ENCODE measurements at regions not wholly inside any gene's neighbourhood (a gene's known extent, or its start where the extent isn't known, plus 50 kb on each side); places are given as distances from the start of the nearest gene placed in this dataset.

DNA sequence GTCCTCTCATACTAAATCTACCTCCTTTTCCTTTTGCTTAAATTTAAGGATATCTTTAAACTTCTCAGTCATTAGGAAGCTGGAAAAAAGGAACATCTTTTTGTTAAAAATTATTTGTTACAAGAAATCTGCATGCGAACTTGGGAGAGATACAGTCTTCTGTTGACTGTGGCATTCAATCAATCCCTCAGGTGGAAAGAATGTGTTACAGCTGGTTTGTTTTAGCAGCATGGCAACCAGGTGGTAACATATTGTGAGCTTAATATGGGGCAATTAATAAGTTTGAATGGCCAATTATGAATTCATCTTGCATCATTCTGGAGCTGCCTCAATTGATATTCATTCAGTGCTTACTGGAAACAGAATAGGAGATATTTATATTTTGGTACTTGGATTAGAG lies 135.0 kb downstream of the GC start:
- Histone ChIP-seq H3K4me2 (ENCODE audit: insufficient read depth, low read length) (no peak overlapping the region), H3K27ac (ENCODE audit: low read depth, low read length) (no peak overlapping the region), H3K27me3 (ENCODE audit: insufficient read depth, low read length) (no peaks in the 10 kb centered on the region), H3K36me3 (ENCODE audit: insufficient read depth, low read length) (no peaks in the 10 kb centered on the region), H2AFZ (ENCODE audit: low read length) (no peak overlapping the region), H3K9me3 (ENCODE audit: low read depth, low read length) (no peaks in the 10 kb centered on the region), H3K4me3 (ENCODE audit: insufficient read depth, low read length) (no peak overlapping the region), H3K4me1 (ENCODE audit: insufficient read depth, low read length) (no peaks in the 10 kb centered on the region), H3K79me2 (ENCODE audit: insufficient read depth, low read length) (no peaks in the 10 kb centered on the region), H4K20me1 (ENCODE audit: insufficient read depth, low read length) (no peaks in the 10 kb centered on the region)
- no peak for DNase-seq (ENCODE audit: insufficient read length, low spot score, missing footprints)
- TF ChIP-seq, protein P1, sequence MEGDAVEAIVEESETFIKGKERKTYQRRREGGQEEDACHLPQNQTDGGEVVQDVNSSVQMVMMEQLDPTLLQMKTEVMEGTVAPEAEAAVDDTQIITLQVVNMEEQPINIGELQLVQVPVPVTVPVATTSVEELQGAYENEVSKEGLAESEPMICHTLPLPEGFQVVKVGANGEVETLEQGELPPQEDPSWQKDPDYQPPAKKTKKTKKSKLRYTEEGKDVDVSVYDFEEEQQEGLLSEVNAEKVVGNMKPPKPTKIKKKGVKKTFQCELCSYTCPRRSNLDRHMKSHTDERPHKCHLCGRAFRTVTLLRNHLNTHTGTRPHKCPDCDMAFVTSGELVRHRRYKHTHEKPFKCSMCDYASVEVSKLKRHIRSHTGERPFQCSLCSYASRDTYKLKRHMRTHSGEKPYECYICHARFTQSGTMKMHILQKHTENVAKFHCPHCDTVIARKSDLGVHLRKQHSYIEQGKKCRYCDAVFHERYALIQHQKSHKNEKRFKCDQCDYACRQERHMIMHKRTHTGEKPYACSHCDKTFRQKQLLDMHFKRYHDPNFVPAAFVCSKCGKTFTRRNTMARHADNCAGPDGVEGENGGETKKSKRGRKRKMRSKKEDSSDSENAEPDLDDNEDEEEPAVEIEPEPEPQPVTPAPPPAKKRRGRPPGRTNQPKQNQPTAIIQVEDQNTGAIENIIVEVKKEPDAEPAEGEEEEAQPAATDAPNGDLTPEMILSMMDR (IDR thresholded peaks at IDR 0.05; ENCODE audit: extremely low read depth, low read depth, low read length), result no peak

DNA sequence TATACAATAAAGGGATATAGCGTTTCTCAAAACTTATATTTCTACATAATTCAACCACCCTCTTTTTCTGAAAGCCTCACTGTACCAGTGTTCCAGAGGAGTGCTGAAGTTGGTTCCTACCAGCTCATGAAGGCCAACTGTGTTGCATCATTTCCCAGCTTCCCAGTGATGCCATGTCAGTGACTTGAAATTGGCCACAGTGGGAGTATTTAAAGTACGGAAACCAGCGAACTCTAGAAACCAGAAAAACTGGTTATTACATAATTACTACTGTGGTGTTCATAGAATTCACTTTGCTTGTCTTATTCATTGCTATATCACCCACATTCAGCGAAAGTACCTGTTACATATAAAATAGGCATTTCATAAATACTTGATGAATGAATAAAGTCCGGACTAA lies 135.4 kb downstream of the GC start:
- TF ChIP-seq, protein P1 (IDR thresholded peaks at IDR 0.05; ENCODE audit: extremely low read depth, low read depth, low read length), result no peak
- DNase-seq (ENCODE audit: insufficient read length, low spot score, missing footprints), result no peak
- Histone ChIP-seq H3K4me3 (ENCODE audit: insufficient read depth, low read length) (no peak overlapping the region), H3K79me2 (ENCODE audit: insufficient read depth, low read length) (no peaks in the 10 kb centered on the region), H3K27me3 (ENCODE audit: insufficient read depth, low read length) (no peaks in the 10 kb centered on the region), H4K20me1 (ENCODE audit: insufficient read depth, low read length) (no peaks in the 10 kb centered on the region), H3K36me3 (ENCODE audit: insufficient read depth, low read length) (no peaks in the 10 kb centered on the region), H3K4me2 (ENCODE audit: insufficient read depth, low read length) (no peak overlapping the region), H3K9me3 (ENCODE audit: low read depth, low read length) (no peaks in the 10 kb centered on the region), H3K27ac (ENCODE audit: low read depth, low read length) (no peak overlapping the region), H2AFZ (ENCODE audit: low read length) (no peak overlapping the region), H3K4me1 (ENCODE audit: insufficient read depth, low read length) (no peaks in the 10 kb centered on the region)

DNA sequence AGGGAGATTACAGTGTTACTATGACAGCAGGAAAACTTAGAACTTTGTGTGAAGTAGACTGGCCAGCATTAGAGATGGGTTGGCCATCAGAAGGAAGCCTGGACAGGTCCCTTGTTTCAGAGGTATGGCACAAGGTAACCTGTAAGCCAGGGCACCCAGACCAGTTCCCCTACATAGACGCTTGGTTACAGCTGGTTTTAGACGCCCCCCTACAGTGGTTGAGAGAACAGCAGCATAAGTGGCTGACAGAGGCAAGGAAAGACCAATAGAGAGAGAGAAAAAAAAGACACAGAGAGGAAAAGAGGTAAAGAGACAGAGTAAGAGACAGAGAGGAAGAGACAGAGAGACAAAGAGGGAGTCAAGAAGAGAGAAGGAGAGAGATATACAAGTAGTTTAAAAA lies 144.5 kb downstream of the GC start:
- H4K20me1 ChIP-seq (ENCODE audit: insufficient read depth, low read length), result no peaks in the 10 kb centered on the region
- H3K9me3 ChIP-seq (ENCODE audit: low read depth, low read length), result no peaks in the 10 kb centered on the region
- H3K4me3 ChIP-seq (ENCODE audit: insufficient read depth, low read length), result no peak overlapping the region
- H3K36me3 ChIP-seq (ENCODE audit: insufficient read depth, low read length), result no peaks in the 10 kb centered on the region
- no peak for DNase-seq (ENCODE audit: insufficient read length, low spot score, missing footprints)
- H3K4me1 ChIP-seq (ENCODE audit: insufficient read depth, low read length), result no peaks in the 10 kb centered on the region
- TF ChIP-seq, protein P1 (IDR thresholded peaks at IDR 0.05; ENCODE audit: extremely low read depth, low read depth, low read length), result no peak
- no peaks in the 10 kb centered on the region for H3K79me2 ChIP-seq (ENCODE audit: insufficient read depth, low read length)
- H3K27me3 ChIP-seq (ENCODE audit: insufficient read depth, low read length), result no peaks in the 10 kb centered on the region
- H2AFZ ChIP-seq (ENCODE audit: low read length), result no peak overlapping the region
- no peak overlapping the region for H3K4me2 ChIP-seq (ENCODE audit: insufficient read depth, low read length)
- no peak overlapping the region for H3K27ac ChIP-seq (ENCODE audit: low read depth, low read length)

DNA sequence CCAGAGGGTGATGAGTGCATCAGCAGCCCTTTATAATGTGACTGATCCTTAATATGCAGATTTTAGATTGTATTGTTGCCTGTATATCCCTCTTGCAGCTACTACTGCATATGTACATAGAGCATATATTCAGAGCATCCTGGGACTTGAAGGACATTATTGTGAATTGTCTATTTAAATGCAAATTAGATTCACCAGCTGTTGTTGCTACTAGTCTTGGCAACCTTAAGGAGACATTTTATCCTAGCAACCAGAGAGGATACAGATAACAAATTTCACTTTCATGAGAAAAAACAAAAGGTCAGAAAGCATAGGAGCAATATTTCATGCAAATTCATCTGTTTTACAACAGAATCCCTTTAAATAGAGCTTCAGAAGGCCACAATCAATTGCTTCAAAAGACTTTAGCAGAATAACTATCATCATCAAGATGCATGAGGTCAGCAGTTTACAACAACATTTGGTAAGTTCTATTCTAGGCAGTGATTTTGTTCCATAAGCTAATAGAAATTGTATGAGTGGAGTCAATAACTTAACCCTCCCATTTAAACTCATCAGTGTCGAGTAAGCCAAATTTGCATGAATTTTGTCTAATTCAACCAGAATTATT lies 148.6 kb downstream of the GC start:
- Histone ChIP-seq H3K9me3 (ENCODE audit: low read depth, low read length) (no peaks in the 10 kb centered on the region), H3K4me3 (ENCODE audit: insufficient read depth, low read length) (no peak overlapping the region), H3K36me3 (ENCODE audit: insufficient read depth, low read length) (no peaks in the 10 kb centered on the region), H3K4me2 (ENCODE audit: insufficient read depth, low read length) (no peak overlapping the region), H3K27ac (ENCODE audit: low read depth, low read length) (no peak overlapping the region), H4K20me1 (ENCODE audit: insufficient read depth, low read length) (no peaks in the 10 kb centered on the region), H3K4me1 (ENCODE audit: insufficient read depth, low read length) (no peaks in the 10 kb centered on the region), H3K79me2 (ENCODE audit: insufficient read depth, low read length) (no peaks in the 10 kb centered on the region), H2AFZ (ENCODE audit: low read length) (no peak overlapping the region), H3K27me3 (ENCODE audit: insufficient read depth, low read length) (no peaks in the 10 kb centered on the region)
- DNase-seq (ENCODE audit: insufficient read length, low spot score, missing footprints), result no peak
- TF ChIP-seq, protein P1 (IDR thresholded peaks at IDR 0.05; ENCODE audit: extremely low read depth, low read depth, low read length), result no peak

All from osteoblast (primary cell).